Calu3 (cell line): ENCODE measurements at regions not wholly inside any gene's neighbourhood (a gene's known extent, or its start where the extent isn't known, plus 50 kb on each side); places are given as distances from the start of the nearest gene placed in this dataset.

Experiments
- BruUV-seq: library from RNA; stranded (reverse); fragments of 400-500 nt; replicated peaks from 2 replicates; lab custom pipeline; 2021; lab: Mats Ljungman, UMichigan
- CTCF ChIA-PET: fragments of 300-600 bp; sonication (Branson Sonifier 250); formaldehyde crosslinking; loops from one replicate; lab custom pipeline; 2022; ENCODE audit warnings: antibody characterized with exemption; lab: Charles Lee
- DNase-seq: peaks from one replicate; pipeline ENCODE4 v3.0.0; 2022
- H3K27ac Mint-ChIP-seq: one replicate; pipeline ENCODE4 v1.8.0; 2022; ENCODE audit warnings: mixed read lengths; ENCODE audit not compliant: unreplicated experiment
- H3K27me3 Mint-ChIP-seq: one replicate; pipeline ENCODE4 v1.8.0; 2022; ENCODE audit warnings: mixed read lengths; ENCODE audit not compliant: unreplicated experiment
- H3K36me3 Mint-ChIP-seq: one replicate; pipeline ENCODE4 v1.8.0; 2022; ENCODE audit warnings: mild to moderate bottlenecking, moderate library complexity, mixed read lengths; ENCODE audit not compliant: insufficient read depth, unreplicated experiment
- H3K4me1 Mint-ChIP-seq: one replicate; pipeline ENCODE4 v1.8.0; 2022; ENCODE audit warnings: mild to moderate bottlenecking, low read depth, mixed read lengths; ENCODE audit not compliant: unreplicated experiment
- H3K4me3 Mint-ChIP-seq: one replicate; pipeline ENCODE4 v1.8.0; 2022; ENCODE audit warnings: mild to moderate bottlenecking, low read depth, moderate library complexity, mixed read lengths; ENCODE audit not compliant: unreplicated experiment
- H3K9me3 Mint-ChIP-seq: one replicate; pipeline ENCODE4 v1.8.0; 2022; ENCODE audit warnings: low read depth, mixed read lengths; ENCODE audit not compliant: unreplicated experiment
- CTCF ChIP-seq: fragments of 200-600 bp; IDR thresholded peaks from one replicate; pipeline ENCODE4 v1.8.0; 2022; ENCODE audit warnings: antibody characterized with exemption; ENCODE audit not compliant: unreplicated experiment
- intact Hi-C: fragments of 100-400 bp; cut with micrococcal nuclease; formaldehyde crosslinking; loops from one replicate; pipeline ENCODE4 v1.10.0; 2022; ENCODE audit not compliant: unreplicated experiment

- TF ChIP-seq CTCF, result no peak
- BruUV-seq, result no TSS peak
- CTCF ChIA-PET, result interaction anchor here (1.0 kb wide), 2 partner anchors 9 to 301 kb away, joined by 3 to 6 read pairs; no protein-coding TSS in a partner anchor
- Mint-ChIP-seq H3K36me3 (no peaks in the 10 kb centered on the region), H3K9me3 (no peaks in the 10 kb centered on the region), H3K27me3 (peaks cover 75% of the 10 kb centered on the region), H3K27ac (no peak overlapping the region), H3K4me1 (peaks cover 7% of the 10 kb centered on the region), H3K4me3 (no peak overlapping the region)
- intact Hi-C loops, result no loop called here
- DNase-seq, result no peak
Observed at GRCh38 chr3:127405010-127405598, 117.3 kb upstream of the PRR20G start.

GRCh38 chr3:127404221-127405009 is 116.6 kb upstream of the PRR20G start:
- no peak overlapping the region for H3K27ac Mint-ChIP-seq
- peaks cover 7% of the 10 kb centered on the region for H3K4me1 Mint-ChIP-seq
- H3K9me3 Mint-ChIP-seq, result no peaks in the 10 kb centered on the region
- H3K36me3 Mint-ChIP-seq, result no peaks in the 10 kb centered on the region
- no peak overlapping the region for H3K4me3 Mint-ChIP-seq
- BruUV-seq, result no TSS peak
- H3K27me3 Mint-ChIP-seq, result peaks cover 68% of the 10 kb centered on the region
- DNase-seq, result no peak
- TF ChIP-seq CTCF, result no peak
- intact Hi-C loops, result no loop called here
- CTCF ChIA-PET, result interaction anchor here (1.0 kb wide), 3 partner anchors 10 to 301 kb away, joined by 3 to 6 read pairs (median 3); no protein-coding TSS in a partner anchor

GRCh38 chr3:127403795-127404194 is 115.9 kb upstream of the PRR20G start:
- intact Hi-C loops, result no loop called here
- CTCF ChIA-PET, result interaction anchor here (0.8 to 1.0 kb wide), 2 partner anchors 28 to 169 kb away, joined by 3 read pairs; no protein-coding TSS in a partner anchor
- no TSS peak for BruUV-seq

GRCh38 chr3:127399154-127399553 is 111.3 kb upstream of the PRR20G start:
- no peaks in the 10 kb centered on the region for H3K9me3 Mint-ChIP-seq
- no peaks in the 10 kb centered on the region for H3K36me3 Mint-ChIP-seq
- H3K27me3 Mint-ChIP-seq, result peaks cover 64% of the 10 kb centered on the region
- intact Hi-C loops, result no loop called here
- CTCF ChIA-PET, result no interaction called here
- no peak for TF ChIP-seq CTCF
- no peak overlapping the region for H3K4me3 Mint-ChIP-seq
- BruUV-seq, result no TSS peak
- H3K27ac Mint-ChIP-seq, result no peak overlapping the region
- DNase-seq, result no peak
- no peaks in the 10 kb centered on the region for H3K4me1 Mint-ChIP-seq

More at GRCh38 chr3:127403795-127404194, 115.9 kb upstream of the PRR20G start:
- DNase-seq, result no peak
- no peak overlapping the region for H3K4me3 Mint-ChIP-seq
- H3K36me3 Mint-ChIP-seq, result no peaks in the 10 kb centered on the region
- H3K27me3 Mint-ChIP-seq, result peaks cover 64% of the 10 kb centered on the region
- H3K9me3 Mint-ChIP-seq, result no peaks in the 10 kb centered on the region
- TF ChIP-seq CTCF, result no peak
- no peak overlapping the region for H3K27ac Mint-ChIP-seq
- H3K4me1 Mint-ChIP-seq, result peaks cover 7% of the 10 kb centered on the region
